Endothelial cell of umbilical vein (primary cell): ENCODE measurements at regions not wholly inside any gene's neighbourhood (a gene's known extent, or its start where the extent isn't known, plus 50 kb on each side); places are given as distances from the start of the nearest gene placed in this dataset.

Source experiments
- EZH2 ChIP-seq: IDR thresholded peaks from 2 replicates; pipeline ENCODE4 v1.6.1; 2012; ENCODE audit warnings: borderline replicate concordance, low read depth, mild to moderate bottlenecking, moderate library complexity, low read length, inconsistent platforms; ENCODE audit not compliant: severe bottlenecking
- POLR2AphosphoS5 ChIP-seq: IDR thresholded peaks from 2 replicates; pipeline ENCODE4 v1.6.1; 2012; ENCODE audit warnings: low read depth, mild to moderate bottlenecking, control low read depth, low read length, moderate library complexity; ENCODE audit not compliant: insufficient read depth

GRCh38 chrX:104306180-104306579, 51.4 kb upstream of the ESX1 start:
- TF ChIP-seq EZH2 (no peak), POLR2AphosphoS5 (no peak)
